ENCODE measurements at regions not wholly inside any gene's neighbourhood (a gene's known extent, or its start where the extent isn't known, plus 50 kb on each side); places are given as distances from the start of the nearest gene placed in this dataset.
A peak's percentile ranks its signal among the peaks of the same experiment; 100 is the strongest.

DNA sequence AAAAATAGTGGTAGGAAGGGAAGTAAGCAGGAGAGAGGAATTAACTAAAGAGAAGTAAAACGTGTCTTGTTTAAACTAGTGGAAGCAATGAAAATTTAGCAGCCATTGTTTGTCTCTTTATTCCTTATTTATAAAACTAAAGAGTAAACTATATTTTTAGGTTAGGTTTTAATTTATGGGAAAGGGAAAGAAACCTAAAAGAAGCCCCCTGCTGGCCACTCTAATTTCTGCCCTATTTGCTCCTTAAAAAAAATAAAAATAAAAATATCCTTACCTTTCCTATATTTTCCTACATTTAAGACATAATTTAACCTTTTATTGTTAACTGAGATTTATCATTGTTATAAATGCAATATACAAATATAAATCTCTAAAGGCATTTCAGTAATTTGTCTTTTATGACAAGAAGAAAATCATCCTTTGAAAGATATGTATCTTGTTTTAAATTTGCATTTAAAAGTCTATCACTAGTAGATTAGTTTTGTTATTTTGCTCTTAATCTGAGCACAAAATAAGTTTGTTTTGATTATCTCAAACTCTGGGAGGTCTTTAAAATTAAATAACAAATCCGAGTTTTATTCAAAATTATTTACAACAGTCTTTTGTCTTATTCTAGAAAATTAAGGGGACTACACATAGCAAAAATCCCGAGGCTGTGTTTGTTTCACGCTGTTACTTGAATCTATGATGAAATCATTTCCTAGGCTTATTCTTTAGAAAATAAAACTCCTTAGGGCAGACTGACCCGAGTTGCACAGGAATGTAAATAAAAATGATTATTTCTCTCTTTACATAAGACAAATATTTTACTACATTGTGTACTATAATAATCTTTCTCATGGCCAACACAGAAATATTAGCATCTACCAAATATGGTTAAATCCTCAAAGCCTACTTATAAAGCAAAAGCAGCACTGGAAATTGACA, 201.7 kb downstream of the NRIP1 start:
- no peaks in the 10 kb centered on the region for H3K27me3 ChIP-seq (ENCODE audit: control insufficient read depth, insufficient read depth, low read length)
- H3K36me3 ChIP-seq (ENCODE audit: control insufficient read depth, insufficient read depth, low read length): no peaks in the 10 kb centered on the region
- FAIRE-seq (no peak), DNase-seq (ENCODE audit: low read depth) (peak; percentile 27)
- TF ChIP-seq, protein P1, sequence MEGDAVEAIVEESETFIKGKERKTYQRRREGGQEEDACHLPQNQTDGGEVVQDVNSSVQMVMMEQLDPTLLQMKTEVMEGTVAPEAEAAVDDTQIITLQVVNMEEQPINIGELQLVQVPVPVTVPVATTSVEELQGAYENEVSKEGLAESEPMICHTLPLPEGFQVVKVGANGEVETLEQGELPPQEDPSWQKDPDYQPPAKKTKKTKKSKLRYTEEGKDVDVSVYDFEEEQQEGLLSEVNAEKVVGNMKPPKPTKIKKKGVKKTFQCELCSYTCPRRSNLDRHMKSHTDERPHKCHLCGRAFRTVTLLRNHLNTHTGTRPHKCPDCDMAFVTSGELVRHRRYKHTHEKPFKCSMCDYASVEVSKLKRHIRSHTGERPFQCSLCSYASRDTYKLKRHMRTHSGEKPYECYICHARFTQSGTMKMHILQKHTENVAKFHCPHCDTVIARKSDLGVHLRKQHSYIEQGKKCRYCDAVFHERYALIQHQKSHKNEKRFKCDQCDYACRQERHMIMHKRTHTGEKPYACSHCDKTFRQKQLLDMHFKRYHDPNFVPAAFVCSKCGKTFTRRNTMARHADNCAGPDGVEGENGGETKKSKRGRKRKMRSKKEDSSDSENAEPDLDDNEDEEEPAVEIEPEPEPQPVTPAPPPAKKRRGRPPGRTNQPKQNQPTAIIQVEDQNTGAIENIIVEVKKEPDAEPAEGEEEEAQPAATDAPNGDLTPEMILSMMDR (IDR thresholded peaks at IDR 0.05; ENCODE audit: insufficient read depth, low read length, severe bottlenecking): peak; percentile 39
- no peak overlapping the region for H3K4me3 ChIP-seq (ENCODE audit: low read depth, low read length)

DNA sequence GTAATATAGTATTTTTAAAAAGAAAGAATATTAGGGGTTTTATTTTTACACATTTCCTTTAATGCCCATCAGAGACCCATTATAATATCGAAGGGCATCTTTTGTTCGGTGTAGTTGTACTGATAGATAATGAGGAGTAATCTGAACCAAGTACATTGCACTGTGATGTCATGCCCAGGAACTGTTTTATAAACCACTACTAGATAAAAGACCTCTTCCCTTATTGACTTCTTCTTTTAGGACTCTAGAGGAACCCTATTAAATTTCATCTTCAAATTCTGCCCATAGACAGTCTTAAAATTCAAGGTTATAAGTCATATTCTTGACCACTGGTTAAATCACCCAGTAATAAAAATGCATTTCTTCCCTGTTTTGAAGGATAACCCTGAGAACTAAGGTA, 206.5 kb downstream of the NRIP1 start:
- FAIRE-seq (no peak), DNase-seq (ENCODE audit: low read depth) (no peak)
- Histone ChIP-seq H3K4me3 (ENCODE audit: low read depth, low read length) (no peak overlapping the region), H3K27me3 (ENCODE audit: control insufficient read depth, insufficient read depth, low read length) (no peaks in the 10 kb centered on the region), H3K36me3 (ENCODE audit: control insufficient read depth, insufficient read depth, low read length) (no peaks in the 10 kb centered on the region)
- TF ChIP-seq, protein P1 (IDR thresholded peaks at IDR 0.05; ENCODE audit: insufficient read depth, low read length, severe bottlenecking): no peak

DNA sequence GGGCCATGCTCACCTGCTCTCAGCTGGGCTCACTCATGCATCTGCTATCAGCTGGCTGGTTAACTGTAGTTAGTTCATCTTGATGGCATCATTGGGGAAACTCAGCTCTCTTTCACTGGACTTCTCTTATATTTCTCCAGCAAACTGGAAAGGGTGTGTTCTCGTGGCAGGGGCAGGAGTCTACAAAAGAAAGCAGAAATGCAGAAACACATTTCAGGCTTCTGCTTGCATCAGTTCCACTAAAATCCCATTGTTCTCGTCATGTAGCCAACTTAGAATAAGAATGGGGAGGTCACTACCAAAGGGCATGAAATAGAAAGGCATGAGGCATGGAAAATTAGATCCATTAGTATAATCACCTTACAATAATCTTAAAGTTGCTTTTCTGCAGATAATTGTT, 207.3 kb downstream of the NRIP1 start:
- FAIRE-seq (no peak), DNase-seq (ENCODE audit: low read depth) (no peak)
- Histone ChIP-seq H3K36me3 (ENCODE audit: control insufficient read depth, insufficient read depth, low read length) (no peaks in the 10 kb centered on the region), H3K4me3 (ENCODE audit: low read depth, low read length) (no peak overlapping the region), H3K27me3 (ENCODE audit: control insufficient read depth, insufficient read depth, low read length) (no peaks in the 10 kb centered on the region)
- TF ChIP-seq, protein P1 (IDR thresholded peaks at IDR 0.05; ENCODE audit: insufficient read depth, low read length, severe bottlenecking): no peak

DNA sequence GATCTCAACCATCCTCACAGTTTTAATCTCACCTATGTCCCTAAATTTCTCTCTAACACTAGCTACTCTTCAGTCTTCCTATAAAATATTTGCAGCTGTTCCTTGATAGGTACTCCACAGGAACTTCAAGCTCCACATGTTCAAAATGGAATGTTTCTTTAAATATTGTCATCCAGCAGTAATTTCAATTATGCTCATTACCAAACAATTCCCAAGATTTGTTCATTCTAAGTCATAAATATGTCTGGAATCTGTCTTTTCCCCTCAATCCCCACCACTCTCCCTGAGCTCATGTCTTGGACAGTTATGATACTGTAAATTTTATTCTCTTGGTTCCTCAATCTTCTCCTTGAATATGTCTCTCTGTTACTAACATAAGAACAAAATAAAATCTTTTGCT, 214.4 kb downstream of the NRIP1 start:
- Histone ChIP-seq H3K4me3 (ENCODE audit: low read depth, low read length) (no peak overlapping the region), H3K36me3 (ENCODE audit: control insufficient read depth, insufficient read depth, low read length) (no peaks in the 10 kb centered on the region), H3K27me3 (ENCODE audit: control insufficient read depth, insufficient read depth, low read length) (no peaks in the 10 kb centered on the region)
- FAIRE-seq: no peak
- no peak for DNase-seq (ENCODE audit: low read depth)
- TF ChIP-seq, protein P1 (IDR thresholded peaks at IDR 0.05; ENCODE audit: insufficient read depth, low read length, severe bottlenecking): no peak

DNA sequence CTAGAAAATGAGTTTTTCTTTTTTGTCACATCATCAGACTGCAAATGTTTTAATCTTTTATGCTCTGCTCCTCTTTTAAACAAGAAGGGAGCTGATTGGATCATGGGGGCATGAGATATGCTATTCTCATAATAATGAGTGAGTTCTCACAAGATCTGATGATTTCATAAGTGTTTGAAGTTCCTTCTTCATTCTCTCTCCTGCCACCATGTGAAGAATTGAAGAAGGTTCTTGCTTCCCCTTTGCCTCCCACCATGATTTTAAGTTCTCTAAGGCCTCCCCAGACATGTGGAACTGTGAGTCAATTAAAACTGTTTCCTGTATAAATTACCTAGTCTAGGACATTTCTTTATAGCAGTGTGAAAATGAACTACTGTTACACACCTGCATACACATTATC, 218.2 kb downstream of the NRIP1 start:
- H3K27me3 ChIP-seq (ENCODE audit: control insufficient read depth, insufficient read depth, low read length): no peaks in the 10 kb centered on the region
- DNase-seq (ENCODE audit: low read depth) (no peak), FAIRE-seq (no peak)
- no peak overlapping the region for H3K4me3 ChIP-seq (ENCODE audit: low read depth, low read length)
- no peaks in the 10 kb centered on the region for H3K36me3 ChIP-seq (ENCODE audit: control insufficient read depth, insufficient read depth, low read length)
- TF ChIP-seq, protein P1 (IDR thresholded peaks at IDR 0.05; ENCODE audit: insufficient read depth, low read length, severe bottlenecking): no peak
